Activated CD4-positive, CD25-positive, alpha-beta regulatory T cell (primary cell): ENCODE measurements at regions not wholly inside any gene's neighbourhood (a gene's known extent, or its start where the extent isn't known, plus 50 kb on each side); places are given as distances from the start of the nearest gene placed in this dataset.

Experiments
- DNase-seq, 4 experiments: peaks; one replicate each; lab custom pipeline; 2025; lab: John Stamatoyannopoulos, UW

GRCh38 chr7:25512061-25512687 is 283.9 kb upstream of the NPVF start:
- DNase-seq: no peak

- DNase-seq: no peak
Observed at GRCh38 chr7:25515633-25516275, 287.5 kb upstream of the NPVF start.

- no peak for DNase-seq
Observed at GRCh38 chr7:25517906-25518305, 289.6 kb upstream of the NPVF start.

- no peak for DNase-seq
Observed at GRCh38 chr7:25520017-25520416, 291.7 kb upstream of the NPVF start.

GRCh38 chr7:25520516-25520915 is 292.2 kb upstream of the NPVF start:
- no peak for DNase-seq

GRCh38 chr7:25521236-25521635 is 292.9 kb upstream of the NPVF start:
- no peak for DNase-seq

GRCh38 chr7:25522727-25523126 is 294.4 kb upstream of the NPVF start:
- DNase-seq: no peak

GRCh38 chr7:25527665-25528170 is 299.4 kb upstream of the NPVF start:
- no peak for DNase-seq

- no peak for DNase-seq
Observed at GRCh38 chr7:25529320-25529719, 301.0 kb upstream of the NPVF start.

- no peak for DNase-seq
Observed at GRCh38 chr7:25536851-25537250, 308.6 kb upstream of the NPVF start.

- no peak for DNase-seq
Observed at GRCh38 chr7:25537662-25538375, 309.5 kb upstream of the NPVF start.

GRCh38 chr7:25541094-25541821 is 313.0 kb upstream of the NPVF start:
- no peak for DNase-seq

- no peak for DNase-seq
Observed at GRCh38 chr7:25541877-25542276, 313.6 kb upstream of the NPVF start.

GRCh38 chr7:25543210-25543609 is 314.9 kb upstream of the NPVF start:
- no peak for DNase-seq

GRCh38 chr7:25543798-25544197 is 315.5 kb upstream of the NPVF start:
- DNase-seq: no peak

- DNase-seq: no peak
Observed at GRCh38 chr7:25544254-25544653, 316.0 kb upstream of the NPVF start.

GRCh38 chr7:25545124-25546008 is 317.1 kb upstream of the NPVF start:
- no peak for DNase-seq

GRCh38 chr7:25546306-25546705 is 318.0 kb upstream of the NPVF start:
- no peak for DNase-seq

- no peak for DNase-seq
Observed at GRCh38 chr7:25549271-25549921, 321.1 kb upstream of the NPVF start.

- DNase-seq: no peak
Observed at GRCh38 chr7:25550149-25550548, 321.9 kb upstream of the NPVF start.

GRCh38 chr7:25552998-25553397 is 324.7 kb upstream of the NPVF start:
- no peak for DNase-seq
